HG03432 (cell line): ENCODE measurements at regions not wholly inside any gene's neighbourhood (a gene's known extent, or its start where the extent isn't known, plus 50 kb on each side); places are given as distances from the start of the nearest gene placed in this dataset.
A peak's percentile ranks its signal among the peaks of the same experiment; 100 is the strongest.
"Not testable (repeated sequence)": the region's sequence is repeated elsewhere in the genome, so short reads cannot be mapped to it uniquely, and the experiment has no call there.

Experiments
- ATAC-seq: cut with Tn5 transposase; IDR thresholded peaks from one replicate; pipeline ENCODE4 v1.9.1; 2021; ENCODE audit warnings: mild to moderate bottlenecking, moderate library complexity; ENCODE audit not compliant: unreplicated experiment

DNA sequence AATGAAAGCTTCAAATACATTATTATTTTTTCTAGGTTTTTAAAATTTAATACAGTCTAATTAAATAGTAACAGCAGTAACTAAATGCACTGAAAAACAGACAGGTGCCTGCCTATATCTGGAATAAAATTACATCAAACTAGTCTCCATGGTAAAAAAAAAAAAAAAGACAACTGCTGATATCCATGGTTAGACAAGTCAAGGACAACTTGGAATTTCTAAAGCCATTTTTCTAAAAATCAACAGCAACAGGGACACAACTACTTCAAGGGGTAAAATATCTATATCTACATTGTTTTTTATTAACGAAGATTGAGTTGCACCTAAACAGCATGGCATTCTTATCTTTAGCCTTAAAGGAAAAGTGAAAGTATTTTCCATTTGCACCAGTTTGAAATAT lies 74.7 kb upstream of the VPREB1 start:
- no peak for ATAC-seq

DNA sequence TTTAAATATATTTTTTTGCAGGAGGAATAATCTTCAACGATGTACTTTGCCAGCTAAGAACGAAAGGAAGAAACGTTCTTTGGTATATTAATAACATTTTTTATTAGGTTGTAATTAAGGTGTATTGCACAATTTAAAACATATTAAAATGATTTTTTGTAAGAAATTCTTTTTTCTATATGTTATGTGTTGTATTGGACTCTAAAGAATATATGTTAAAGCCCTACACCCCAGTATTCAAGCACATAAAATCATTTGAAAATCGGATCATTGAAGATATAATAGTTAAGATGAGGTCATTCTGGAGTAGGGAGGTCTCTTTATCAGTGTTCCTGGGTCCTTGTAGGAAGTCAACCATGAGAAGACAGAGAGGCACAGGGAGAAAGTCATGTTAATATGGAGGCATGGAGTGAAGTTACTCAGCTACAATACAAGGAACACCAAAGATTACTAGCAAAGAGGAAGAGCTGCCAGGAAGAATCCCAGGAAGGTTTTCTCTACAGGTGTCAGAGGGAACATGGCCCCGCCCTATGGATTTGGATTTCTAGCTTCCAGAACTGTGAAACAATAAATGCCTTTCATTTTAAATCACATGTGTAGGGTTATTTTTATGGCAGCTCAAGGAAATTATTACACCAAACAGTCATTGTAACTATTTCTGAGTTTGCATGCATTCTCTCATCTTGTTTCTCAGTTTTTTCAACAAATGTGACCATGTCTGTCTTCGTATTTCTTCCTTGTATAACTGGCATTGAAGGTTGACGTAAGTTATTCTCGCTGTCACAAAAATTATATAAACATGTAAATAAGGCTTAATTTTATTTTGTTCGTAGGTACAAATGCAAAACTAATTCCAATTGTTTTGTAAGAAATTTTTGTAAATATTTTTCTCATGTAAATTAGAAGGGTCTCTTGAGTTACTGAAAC lies 75.4 kb upstream of the VPREB1 start:
- ATAC-seq, result no peak

- peak; percentile 26 for ATAC-seq
These were observed 76.2 kb upstream of the VPREB1 start for GRCh38 chr22:22168190-22168940.

- peak; percentile 75 for ATAC-seq
These were observed 76.8 kb upstream of the VPREB1 start for GRCh38 chr22:22167791-22168189.

DNA sequence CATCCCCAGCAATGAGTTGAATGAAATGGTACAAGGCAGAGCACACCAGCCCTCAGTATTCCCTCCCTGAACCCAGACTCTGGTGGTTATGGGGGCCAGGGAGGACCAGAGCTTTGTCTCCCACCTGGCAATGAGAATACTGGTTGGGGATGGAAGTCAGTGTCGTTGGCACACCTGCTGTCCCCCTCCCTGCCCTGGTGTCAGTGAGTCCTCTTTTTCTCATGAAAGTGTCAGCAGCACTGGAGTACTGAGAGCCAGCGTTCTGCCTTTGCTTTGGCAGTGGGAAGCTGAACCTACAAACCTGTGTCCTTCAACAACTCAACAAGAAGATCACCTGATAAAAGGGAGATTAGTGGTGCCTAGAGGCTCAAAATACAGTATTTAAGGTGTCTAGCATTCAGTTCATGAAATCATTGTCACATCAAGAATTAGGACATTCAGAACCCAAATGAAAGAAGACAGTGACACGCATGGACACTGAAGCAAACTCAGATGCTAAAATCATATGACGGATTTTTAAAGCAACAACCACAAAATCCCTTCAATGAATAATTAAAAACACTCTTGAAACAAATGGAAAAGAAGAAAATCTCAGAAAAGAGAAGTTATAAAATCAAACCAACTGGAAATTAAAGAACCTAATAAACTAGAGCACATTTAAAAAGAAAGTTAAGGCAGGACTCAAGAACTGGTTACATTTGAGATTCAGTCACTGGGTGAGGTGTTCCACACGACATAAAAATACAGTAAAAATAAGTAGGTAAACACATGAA lies 77.5 kb upstream of the VPREB1 start:
- peak; percentile 5 for ATAC-seq

DNA sequence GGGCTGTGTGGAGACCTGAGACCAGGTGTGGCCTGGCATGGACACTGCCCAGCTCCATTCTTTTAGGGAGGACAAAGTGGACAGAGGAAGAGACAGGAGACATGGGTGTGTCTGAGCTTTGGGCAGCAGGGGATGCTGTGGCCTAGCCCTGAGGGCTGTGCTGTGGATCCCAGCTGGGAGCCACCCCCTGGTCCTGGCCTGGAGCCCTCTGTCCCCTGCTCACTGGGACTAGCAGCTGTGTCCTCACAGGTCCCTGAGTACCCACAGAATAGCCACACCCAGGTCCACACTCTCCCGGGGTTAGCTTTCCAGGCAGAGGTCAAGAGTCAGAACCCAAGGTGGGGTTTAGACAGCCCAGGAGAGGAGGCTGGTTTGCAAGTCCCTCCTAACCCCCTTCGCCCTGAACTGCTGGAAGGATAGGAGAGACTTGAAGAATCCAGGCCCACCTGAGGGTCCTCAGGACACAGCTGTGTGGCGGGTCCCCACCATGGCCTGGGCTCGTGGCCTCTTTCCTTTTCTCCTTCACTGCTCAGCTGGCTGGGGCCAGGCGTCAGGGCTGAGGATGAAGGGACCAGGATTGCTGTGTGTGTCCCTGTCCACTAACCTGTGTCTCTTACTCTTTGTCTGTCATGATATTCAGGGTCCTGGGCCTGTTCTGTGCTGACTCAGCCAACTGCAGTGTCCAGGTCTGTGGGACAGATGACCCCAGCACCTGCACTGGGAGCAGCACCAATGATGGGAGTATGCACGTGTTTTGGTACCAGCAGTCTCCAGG lies 78.5 kb upstream of the VPREB1 start:
- ATAC-seq, result no peak

- no peak for ATAC-seq
These were observed 79.9 kb upstream of the VPREB1 start for GRCh38 chr22:22164541-22165272.

DNA sequence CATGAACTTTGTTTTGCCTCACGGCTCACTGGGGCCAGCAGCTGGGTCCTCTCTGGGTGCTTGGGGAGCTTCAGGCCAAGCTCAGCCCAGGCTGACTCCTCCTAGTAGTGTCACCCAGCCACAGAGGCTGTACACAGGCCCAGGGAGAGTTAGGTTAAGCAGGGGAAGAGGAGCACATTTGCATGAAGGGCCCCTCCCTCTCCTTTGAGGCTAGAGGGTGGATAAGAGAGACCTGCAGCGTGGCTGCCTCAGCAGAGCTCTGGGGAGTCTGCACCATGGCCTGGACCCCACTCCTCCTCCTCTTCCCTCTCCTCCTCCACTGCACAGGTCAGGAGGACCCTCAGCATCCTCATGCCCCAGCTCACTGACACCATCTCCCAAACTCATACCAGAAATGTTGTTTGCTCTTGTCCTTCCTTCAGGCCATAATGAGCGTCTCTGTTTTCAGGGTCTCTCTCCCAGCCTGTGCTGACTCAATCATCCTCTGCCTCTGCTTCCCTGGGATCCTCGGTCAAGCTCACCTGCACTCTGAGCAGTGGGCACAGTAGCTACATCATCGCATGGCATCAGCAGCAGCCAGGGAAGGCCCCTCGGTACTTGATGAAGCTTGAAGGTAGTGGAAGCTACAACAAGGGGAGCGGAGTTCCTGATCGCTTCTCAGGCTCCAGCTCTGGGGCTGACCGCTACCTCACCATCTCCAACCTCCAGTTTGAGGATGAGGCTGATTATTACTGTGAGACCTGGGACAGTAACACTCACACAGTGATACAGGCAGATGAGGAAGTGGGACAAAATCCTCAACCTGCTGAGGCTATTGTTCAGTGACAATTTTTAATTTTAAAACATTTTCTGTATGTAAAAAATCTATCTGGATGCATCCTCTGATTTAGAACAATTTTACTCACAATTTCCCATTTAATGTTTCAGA lies 82.4 kb upstream of the VPREB1 start:
- peak; percentile 80 for ATAC-seq

GRCh38 chr22:22160768-22161167 lies 83.8 kb upstream of the VPREB1 start:
- ATAC-seq, result not testable (repeated sequence)

- ATAC-seq, result no peak
These were observed 85.2 kb upstream of the VPREB1 start for GRCh38 chr22:22159384-22159783.

DNA sequence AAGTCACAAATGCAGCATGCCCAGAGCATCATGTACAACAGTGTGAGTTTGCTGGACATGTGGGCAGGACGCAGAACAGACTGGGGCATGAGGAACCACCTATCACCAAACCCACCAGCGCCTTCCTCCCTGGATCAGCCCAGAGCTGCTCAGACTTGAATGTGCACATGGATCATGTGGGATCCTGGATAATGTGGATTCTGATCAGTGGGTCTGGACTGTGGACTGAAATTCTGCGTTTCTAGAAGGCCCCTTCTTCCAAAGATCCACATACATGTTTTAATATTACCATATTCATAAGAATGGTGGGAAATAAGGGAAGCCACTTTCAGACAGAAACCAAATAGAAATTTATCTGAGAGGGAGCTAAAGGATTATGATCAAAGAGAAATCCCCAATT lies 85.6 kb upstream of the VPREB1 start:
- no peak for ATAC-seq

DNA sequence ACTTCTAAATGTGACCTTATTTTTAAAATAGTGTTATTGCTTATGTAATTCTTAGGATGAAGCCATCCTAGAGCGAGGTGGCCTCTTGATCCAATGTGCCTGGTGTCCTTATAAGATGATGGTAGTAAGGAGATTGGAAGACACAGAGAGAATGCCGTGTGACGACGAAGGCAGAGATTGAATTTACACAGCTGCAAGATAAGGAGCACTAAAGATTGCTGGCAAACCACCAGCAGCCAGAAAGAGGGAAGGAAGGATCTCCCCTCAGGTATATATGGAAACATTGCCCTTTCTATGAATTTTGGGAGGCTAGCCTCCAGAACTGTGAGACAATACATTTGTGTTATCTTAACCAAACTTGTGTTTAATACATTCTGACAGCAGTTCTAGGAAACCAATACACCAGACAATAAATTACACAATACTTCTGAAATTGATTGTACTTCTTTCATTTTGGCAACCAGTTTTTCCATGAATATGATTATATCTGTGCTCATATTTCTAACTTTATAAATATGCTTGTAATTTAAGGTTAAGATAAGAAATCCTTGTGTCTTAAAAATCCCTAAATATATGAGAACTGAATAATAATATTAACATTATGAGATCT lies 86.3 kb upstream of the VPREB1 start:
- no peak for ATAC-seq

DNA sequence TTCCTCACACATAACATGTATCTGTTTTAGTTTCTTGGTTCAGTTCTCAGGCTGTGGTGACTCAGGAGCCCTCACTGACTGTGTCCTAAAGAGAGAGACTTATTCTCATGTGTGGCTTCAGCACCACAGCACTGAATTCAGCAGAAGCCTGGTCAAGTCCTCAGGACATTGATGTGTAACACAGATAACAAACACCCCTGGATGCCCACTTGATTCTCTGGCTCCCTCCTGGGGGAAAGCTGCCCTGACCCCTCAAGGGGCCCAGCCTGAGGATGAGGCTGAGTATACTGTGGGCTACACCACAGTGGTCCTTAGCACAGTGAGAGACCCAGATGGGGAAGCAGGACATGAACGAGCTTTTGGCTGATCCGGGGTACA lies 87.2 kb upstream of the VPREB1 start:
- ATAC-seq, result peak; percentile 22

DNA sequence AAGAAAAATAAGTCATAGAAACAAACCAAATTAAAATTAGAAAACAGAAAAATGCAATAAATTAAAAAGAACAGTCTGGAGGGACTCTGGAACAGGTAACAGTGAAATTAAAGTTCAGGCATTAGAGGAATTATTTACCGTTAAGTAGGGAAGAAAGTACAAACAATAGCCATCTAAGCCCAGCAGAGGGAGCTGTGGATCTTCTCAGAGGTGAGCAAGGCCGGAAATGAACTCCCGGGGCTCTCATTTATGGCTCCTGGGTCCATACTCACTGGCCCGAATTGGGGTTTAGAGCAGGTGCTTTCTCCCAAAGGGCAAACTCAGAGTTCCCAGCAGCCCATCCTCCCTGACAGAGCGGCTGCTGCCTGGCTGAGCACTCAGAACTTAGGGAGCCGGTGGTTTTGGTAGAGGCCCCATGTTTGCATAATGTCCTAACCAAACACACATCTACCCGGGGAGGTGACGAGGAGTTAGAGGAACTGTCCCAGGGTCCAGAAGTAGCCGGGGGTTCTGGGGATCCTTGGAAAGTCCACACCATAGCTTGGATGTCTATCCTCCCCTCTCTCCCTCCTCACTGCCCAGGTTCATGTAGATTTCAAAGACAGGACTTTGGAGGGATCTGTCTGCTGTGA lies 87.8 kb upstream of the VPREB1 start:
- peak; percentile 70 for ATAC-seq

DNA sequence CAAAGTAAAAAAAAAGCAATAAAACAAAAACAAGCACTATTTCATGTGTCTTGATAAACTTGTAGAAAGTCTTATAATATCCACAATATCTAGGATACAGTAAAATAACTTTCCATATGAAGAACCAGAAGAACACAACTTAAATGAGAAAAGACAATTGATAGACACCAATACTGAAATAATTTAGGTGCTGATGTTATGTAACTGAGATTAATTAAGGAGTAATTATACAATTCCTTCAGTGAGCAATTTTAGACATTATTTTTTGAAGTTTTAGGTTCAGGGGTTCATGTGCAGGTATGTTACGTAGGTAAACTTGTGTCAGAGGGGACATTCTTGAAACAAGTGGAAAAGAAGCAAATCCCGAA lies 88.3 kb upstream of the VPREB1 start:
- ATAC-seq, result no peak

DNA sequence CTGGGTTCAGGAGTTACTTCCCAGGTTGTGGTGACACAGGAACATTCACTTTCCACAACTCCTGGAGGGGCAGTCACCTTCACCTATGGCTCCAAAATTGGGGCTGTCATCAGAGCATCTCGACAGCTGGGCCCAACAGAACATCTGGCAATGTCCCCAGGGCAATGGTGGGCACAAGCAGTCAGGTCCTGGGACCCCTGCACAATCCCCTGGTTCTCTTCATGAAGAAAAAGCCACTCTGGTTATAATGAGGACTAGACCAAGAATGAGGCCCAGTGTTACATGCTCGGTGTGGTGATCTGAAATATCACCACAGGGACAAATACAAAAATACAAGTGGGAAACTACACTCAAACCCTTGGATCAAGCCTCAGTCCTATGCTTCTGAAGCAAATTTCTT lies 89.0 kb upstream of the VPREB1 start:
- ATAC-seq, result no peak

DNA sequence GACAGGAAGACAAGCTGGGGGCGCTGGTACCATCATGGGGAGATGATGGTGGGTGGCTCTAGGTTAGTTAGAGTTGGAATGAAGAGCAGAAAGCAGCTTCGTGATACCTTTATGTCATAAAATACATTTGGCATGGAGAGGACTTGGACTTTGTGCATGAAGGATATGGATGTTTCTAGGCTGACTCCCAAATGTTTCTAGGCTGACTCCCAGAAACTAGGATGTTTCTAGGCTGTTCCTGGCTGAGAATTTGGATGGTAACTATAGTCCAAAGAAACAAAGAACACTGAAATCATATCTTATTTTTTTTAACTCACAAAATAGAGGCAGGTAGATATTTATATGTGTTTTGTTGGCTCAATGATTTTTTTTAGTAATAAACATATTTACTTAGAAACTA lies 89.4 kb upstream of the VPREB1 start:
- ATAC-seq, result no peak

- no peak for ATAC-seq
These were observed 90.5 kb upstream of the VPREB1 start for GRCh38 chr22:22154040-22154439.
